Stimulated activated CD4-positive, alpha-beta T cell treated with anti-CD3 and anti-CD28 coated beads, Interleukin-12 subunit alpha, Interleukin-12 subunit beta, amount 100 ng/mL, for 24 hours (primary cell): ENCODE measurements at regions not wholly inside any gene's neighbourhood (a gene's known extent, or its start where the extent isn't known, plus 50 kb on each side); places are given as distances from the start of the nearest gene placed in this dataset.

Experiments
- DNase-seq, 2 experiments: peaks; one replicate each; pipeline ENCODE4 v3.0.0-alpha.2; 2020; ENCODE audit warnings: low read depth in 2 of 2

DNA sequence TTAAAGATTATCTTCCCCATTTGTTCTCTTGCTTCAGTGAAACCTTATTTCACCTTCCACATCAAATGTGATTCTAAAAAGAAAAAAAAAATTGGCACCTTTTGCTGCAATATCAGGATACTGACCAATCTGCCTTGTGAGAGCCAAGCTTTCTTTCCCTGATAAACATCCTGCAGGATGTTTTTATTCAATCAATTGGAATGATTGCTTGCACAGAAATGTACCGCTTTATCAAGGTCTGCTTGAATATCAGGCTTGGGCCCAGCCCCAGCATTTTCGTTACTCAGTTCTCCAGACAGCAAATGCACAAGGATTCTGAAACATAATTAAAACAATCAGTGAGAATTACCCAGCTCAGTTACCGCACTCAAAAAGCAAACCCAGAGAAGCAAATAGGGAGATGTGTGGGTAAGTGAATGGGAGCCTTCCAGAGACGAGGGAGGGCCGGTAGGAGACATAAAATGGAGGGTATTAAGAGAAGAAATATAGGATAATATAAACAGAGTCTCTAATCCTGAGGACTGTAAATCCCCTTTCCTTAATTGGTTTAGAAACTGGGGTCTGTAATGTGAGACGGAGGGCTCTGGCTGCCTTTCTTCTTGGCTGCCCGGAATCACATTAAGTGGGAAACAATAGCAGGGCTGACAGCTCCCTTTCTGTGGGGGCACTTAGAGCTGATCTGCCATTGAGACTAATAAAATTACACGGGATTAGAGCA, 291.8 kb downstream of the ICOS start:
- DNase-seq: no peak

DNA sequence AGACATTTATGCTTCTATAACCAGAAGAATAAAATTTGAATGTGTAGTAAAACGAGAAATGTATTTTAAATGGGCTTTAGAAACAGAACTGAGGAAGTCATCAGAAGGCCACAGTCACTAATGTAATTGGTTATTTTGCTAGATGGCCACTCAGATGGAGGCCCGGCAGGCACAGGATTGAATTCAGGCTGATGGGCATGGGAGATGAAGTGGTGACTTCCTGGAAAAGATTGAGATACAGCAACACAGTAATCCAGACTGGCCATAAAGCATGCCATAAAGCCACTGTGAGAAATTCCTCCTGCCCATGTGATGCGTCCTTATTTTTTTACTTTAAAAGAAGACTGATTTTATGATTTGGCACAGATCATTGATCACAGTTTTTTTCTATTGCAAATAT, 297.7 kb downstream of the ICOS start:
- DNase-seq: no peak

DNA sequence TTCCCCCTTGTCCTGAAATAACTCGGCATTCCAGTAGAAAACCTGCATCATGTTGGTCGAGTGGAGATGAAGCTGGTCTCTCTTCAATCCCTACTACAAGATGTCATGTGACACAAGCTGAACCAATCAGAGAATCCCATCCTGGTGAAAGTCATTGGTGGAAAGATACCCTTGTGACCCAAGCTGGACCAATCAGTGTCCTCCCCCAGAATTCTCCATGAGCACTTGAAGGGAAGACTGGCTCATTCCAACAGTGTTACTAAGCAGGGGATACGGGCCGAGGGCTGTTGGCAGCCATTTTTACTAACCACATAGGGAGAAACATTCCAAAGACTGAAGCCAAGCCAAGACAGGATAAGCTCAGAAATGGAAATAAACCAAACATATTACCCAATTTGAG, 298.3 kb downstream of the ICOS start:
- DNase-seq: no peak

- DNase-seq: no peak
These were observed 300.9 kb downstream of the ICOS start for GRCh38 chr2:204237416-204237815.

- DNase-seq: no peak
These were observed 303.0 kb downstream of the ICOS start for GRCh38 chr2:204239411-204240165.

DNA sequence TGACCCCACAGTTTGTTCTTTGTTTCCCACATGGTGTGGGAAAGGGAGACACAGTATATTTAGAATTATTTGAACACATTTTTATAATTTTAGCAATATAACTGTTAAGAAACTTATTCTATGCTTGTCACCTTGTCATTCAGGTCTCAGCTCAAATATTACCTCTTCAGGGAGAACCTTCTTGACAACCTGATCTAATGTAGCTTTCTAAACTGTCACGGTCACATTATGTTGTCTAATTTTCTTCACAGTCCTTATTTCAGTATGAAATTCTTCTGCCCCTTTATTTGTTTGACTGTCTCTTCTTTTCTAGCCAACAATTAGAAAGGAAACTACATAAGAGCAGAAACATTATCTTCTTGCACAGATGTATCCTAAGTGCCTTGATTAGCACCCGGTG, 304.3 kb upstream of the PARD3B start:
- no peak for DNase-seq

DNA sequence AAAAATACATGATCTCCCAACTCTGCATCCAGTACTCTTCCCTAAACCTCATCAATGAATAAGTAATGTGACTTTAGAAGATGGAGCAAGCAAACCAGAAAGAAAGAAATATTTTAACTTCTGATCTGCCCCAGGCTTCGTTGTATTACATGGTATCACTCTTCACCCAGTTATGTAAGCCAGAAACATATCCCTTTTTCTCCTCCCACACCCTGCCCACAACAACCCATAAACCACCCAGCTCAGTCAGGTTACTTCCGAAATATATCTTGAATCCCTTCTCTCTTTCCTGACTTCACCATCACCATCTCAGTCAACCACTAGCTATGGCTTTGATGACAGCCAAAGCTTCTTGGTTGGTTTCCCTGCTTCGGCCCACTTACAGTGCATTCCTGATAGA, 295.8 kb upstream of the PARD3B start:
- no peak for DNase-seq

DNA sequence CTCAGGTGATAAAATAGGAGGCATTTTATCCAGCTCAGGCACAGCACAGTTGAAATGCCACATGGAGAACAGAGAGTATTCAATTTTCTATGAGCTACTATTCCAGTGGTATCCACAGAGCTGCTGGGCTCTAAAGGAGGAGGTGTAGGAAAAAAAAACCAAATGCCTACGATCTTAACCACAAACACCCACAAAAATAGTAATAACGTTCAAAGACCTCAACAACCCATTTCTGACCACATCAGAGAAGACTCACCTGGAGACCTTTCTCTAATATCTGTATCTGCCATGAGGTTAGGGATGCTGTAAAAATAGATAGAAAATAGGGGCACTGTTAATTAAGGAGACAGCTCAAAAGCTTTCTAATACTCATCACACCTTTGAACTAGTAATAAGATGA, 294.6 kb upstream of the PARD3B start:
- no peak for DNase-seq

- no peak for DNase-seq
These were observed 293.9 kb upstream of the PARD3B start for GRCh38 chr2:204251158-204251997.

GRCh38 chr2:204251998-204252376, 293.3 kb upstream of the PARD3B start:
- DNase-seq: no peak

DNA sequence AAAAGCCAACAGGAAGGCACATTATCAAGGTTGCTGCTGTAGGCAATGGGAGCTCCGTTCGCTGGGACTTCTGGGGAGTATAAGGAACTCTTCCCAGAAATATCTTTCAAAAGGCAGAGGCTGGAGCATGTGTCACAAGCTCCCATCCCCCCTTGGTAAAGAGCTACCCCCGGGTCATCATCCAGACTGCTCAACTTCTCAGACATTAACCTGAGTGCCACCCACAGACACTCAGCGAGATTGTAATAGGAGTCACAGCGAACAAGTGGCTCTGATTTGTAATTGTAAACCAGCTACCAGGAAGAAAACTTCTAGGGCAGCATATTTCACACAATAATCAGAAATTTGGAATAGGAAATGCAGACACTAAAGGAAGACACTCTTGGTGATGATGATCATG, 290.2 kb upstream of the PARD3B start:
- DNase-seq: no peak

GRCh38 chr2:204255526-204255925, 289.7 kb upstream of the PARD3B start:
- DNase-seq: no peak

GRCh38 chr2:204257781-204258180, 287.5 kb upstream of the PARD3B start:
- no peak for DNase-seq

- no peak for DNase-seq
These were observed 286.4 kb upstream of the PARD3B start for GRCh38 chr2:204258890-204259289.

GRCh38 chr2:204260162-204260877, 285.0 kb upstream of the PARD3B start:
- DNase-seq: peak in 1 of 2 experiments; percentile 43

GRCh38 chr2:204260901-204261300, 284.4 kb upstream of the PARD3B start:
- no peak for DNase-seq

DNA sequence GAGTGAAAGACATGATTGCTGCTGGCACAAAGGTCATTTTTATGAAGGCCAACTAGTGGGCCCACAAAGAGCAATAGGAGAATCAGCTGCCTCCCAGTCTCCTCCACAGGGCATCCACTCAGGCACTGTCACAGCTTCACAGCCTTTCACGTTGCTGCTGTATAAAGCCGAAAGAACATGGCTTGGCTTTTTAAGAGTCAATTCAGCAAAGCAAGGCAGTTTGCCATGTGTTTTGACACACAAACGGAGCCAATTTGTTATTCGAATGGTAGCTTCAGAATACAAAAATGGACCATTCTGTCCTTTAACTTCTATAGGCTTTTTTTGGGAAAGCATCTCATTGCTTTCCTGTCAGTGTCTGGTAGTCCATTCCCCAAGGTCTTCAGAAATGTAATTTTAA, 283.4 kb upstream of the PARD3B start:
- DNase-seq: no peak

GRCh38 chr2:204264085-204264553, 281.2 kb upstream of the PARD3B start:
- DNase-seq: no peak

DNA sequence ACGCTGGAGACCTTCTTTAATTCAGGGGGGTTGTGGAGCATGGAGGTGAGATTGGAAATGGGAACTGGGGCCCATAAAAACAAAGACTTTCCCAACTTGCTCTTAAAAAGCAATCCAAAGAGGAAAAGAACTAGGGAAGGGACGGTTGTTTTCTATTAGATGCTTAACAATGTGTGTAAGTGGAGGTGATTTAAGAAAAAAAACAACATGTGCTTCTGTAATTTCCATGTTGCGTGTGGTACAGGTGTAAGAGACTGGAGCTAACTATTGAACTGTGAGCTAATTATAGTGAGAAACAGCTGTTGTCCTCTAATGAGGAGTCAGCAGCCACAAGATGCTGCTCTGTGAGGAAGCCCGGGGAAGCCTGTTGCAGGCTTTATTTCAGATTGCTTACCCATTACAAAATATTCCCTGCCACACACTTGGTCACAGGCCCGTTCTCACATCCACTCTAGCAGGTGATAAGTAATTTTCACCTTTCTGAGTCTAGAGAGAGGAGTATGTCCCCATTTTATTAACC, 280.6 kb upstream of the PARD3B start:
- no peak for DNase-seq

DNA sequence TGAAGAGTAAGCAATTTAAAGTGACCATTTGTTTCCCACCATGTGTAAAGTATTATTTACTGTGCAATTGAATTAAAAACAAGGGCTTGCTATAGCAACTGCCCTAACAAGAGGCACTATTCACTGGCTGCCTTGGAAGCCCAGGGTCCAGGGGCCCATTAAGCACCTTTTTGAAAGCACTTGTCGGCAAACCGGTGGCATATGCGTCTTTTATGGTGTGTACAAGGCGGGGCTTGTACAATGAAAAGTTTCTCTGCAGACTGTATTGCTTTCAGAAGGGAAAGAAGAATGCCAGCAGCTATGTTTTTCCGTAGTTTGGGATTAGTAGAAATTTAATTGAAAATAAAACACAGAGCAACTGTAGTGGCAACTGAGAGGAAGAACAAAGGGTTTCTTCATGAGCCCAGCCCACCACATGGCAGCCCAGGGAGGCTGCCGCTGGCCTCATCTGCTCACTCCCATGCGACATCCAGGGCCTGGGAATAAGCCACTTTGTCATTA, 279.5 kb upstream of the PARD3B start:
- no peak for DNase-seq

GRCh38 chr2:204268458-204268857, 276.8 kb upstream of the PARD3B start:
- no peak for DNase-seq
